ENCODE measurements at regions not wholly inside any gene's neighbourhood (a gene's known extent, or its start where the extent isn't known, plus 50 kb on each side); places are given as distances from the start of the nearest gene placed in this dataset.

- FAIRE-seq, result no peak
- TF ChIP-seq, protein P1, sequence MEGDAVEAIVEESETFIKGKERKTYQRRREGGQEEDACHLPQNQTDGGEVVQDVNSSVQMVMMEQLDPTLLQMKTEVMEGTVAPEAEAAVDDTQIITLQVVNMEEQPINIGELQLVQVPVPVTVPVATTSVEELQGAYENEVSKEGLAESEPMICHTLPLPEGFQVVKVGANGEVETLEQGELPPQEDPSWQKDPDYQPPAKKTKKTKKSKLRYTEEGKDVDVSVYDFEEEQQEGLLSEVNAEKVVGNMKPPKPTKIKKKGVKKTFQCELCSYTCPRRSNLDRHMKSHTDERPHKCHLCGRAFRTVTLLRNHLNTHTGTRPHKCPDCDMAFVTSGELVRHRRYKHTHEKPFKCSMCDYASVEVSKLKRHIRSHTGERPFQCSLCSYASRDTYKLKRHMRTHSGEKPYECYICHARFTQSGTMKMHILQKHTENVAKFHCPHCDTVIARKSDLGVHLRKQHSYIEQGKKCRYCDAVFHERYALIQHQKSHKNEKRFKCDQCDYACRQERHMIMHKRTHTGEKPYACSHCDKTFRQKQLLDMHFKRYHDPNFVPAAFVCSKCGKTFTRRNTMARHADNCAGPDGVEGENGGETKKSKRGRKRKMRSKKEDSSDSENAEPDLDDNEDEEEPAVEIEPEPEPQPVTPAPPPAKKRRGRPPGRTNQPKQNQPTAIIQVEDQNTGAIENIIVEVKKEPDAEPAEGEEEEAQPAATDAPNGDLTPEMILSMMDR (IDR thresholded peaks at IDR 0.05; ENCODE audit: borderline replicate concordance, extremely low read depth, insufficient read depth), result no peak
- Histone ChIP-seq H3K27me3 (ENCODE audit: control insufficient read depth, insufficient read depth, low read length) (no peaks in the 10 kb centered on the region), H3K9ac (ENCODE audit: low read length in 3 of 3) (no peak overlapping the region), H3K27ac (ENCODE audit: low read depth in 2 of 2, low read length in 2 of 2) (no peak overlapping the region), H3K4me1 (ENCODE audit: control insufficient read depth in 2 of 3, insufficient read depth in 2 of 3, low read depth in 1 of 3, low read length in 3 of 3) (no peaks in the 10 kb centered on the region), H3K9me3 (ENCODE audit: control insufficient read depth in 2 of 3, insufficient read depth in 1 of 3, low read length in 3 of 3) (no peaks in the 10 kb centered on the region), H3K4me3 (ENCODE audit: low read length in 3 of 3) (no peak overlapping the region), H3K36me3 (ENCODE audit: control insufficient read depth in 2 of 3, insufficient read depth in 3 of 3, low read length in 3 of 3) (no peaks in the 10 kb centered on the region)
- intact Hi-C loops (cut with DNase I), result no loop called here
- no peak for DNase-seq
Measured at GRCh38 chr5:107322936-107323335, 347.8 kb downstream of the EFNA5 start.

DNA sequence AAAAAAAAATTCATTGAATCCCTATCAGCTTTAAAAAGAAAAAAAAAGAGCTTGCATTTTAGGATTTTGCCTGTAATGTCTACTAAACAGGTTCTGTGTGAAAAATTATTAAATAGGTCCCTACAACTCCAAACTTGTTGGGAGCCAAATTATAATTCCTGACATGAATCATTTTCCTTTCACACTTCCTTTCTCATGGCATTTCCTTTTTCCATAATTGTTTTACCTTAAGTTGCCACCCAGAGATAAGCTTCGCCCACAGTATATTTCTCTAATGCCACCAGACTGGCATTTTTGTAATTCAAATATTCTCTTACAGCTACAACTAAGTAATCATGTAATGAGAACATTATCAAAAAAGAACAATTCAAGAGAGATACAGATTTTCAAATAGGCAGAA is 348.8 kb downstream of the EFNA5 start:
- Histone ChIP-seq H3K27me3 (ENCODE audit: control insufficient read depth, insufficient read depth, low read length) (no peaks in the 10 kb centered on the region), H3K27ac (ENCODE audit: low read depth in 2 of 2, low read length in 2 of 2) (no peak overlapping the region), H3K9me3 (ENCODE audit: control insufficient read depth in 2 of 3, insufficient read depth in 1 of 3, low read length in 3 of 3) (no peaks in the 10 kb centered on the region), H3K4me1 (ENCODE audit: control insufficient read depth in 2 of 3, insufficient read depth in 2 of 3, low read depth in 1 of 3, low read length in 3 of 3) (no peaks in the 10 kb centered on the region), H3K9ac (ENCODE audit: low read length in 3 of 3) (no peak overlapping the region), H3K36me3 (ENCODE audit: control insufficient read depth in 2 of 3, insufficient read depth in 3 of 3, low read length in 3 of 3) (no peaks in the 10 kb centered on the region), H3K4me3 (ENCODE audit: low read length in 3 of 3) (no peak overlapping the region)
- DNase-seq, result no peak
- TF ChIP-seq, protein P1 (IDR thresholded peaks at IDR 0.05; ENCODE audit: borderline replicate concordance, extremely low read depth, insufficient read depth), result no peak
- no peak for FAIRE-seq
- intact Hi-C loops (cut with DNase I), result no loop called here

DNA sequence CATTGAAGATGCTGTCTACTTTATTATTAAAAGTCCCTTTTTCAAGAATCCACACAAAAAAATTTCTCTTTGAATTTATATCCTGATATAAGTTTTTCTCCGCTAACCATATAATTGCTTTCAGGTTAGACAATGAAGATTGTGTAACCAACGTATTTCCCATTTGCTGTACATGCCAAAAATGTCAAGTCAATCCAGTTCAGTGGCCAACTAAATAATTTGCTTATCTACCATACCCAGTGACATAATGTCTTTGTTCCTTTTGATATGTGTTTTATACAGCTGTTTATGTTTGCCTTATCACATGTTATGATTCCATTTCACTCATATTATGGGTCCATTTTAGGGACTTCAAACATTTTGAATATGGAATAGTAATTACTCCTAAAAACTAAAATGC is 349.9 kb downstream of the EFNA5 start:
- TF ChIP-seq, protein P1 (IDR thresholded peaks at IDR 0.05; ENCODE audit: borderline replicate concordance, extremely low read depth, insufficient read depth), result no peak
- Histone ChIP-seq H3K36me3 (ENCODE audit: control insufficient read depth in 2 of 3, insufficient read depth in 3 of 3, low read length in 3 of 3) (no peaks in the 10 kb centered on the region), H3K4me1 (ENCODE audit: control insufficient read depth in 2 of 3, insufficient read depth in 2 of 3, low read depth in 1 of 3, low read length in 3 of 3) (no peaks in the 10 kb centered on the region), H3K9ac (ENCODE audit: low read length in 3 of 3) (no peak overlapping the region), H3K27me3 (ENCODE audit: control insufficient read depth, insufficient read depth, low read length) (no peaks in the 10 kb centered on the region), H3K4me3 (ENCODE audit: low read length in 3 of 3) (no peak overlapping the region), H3K27ac (ENCODE audit: low read depth in 2 of 2, low read length in 2 of 2) (no peak overlapping the region), H3K9me3 (ENCODE audit: control insufficient read depth in 2 of 3, insufficient read depth in 1 of 3, low read length in 3 of 3) (no peaks in the 10 kb centered on the region)
- no peak for DNase-seq
- FAIRE-seq, result no peak
- intact Hi-C loops (cut with DNase I), result no loop called here

GRCh38 chr5:107320376-107320775 is 350.4 kb downstream of the EFNA5 start:
- TF ChIP-seq, protein P1 (IDR thresholded peaks at IDR 0.05; ENCODE audit: borderline replicate concordance, extremely low read depth, insufficient read depth), result no peak
- Histone ChIP-seq H3K36me3 (ENCODE audit: control insufficient read depth in 2 of 3, insufficient read depth in 3 of 3, low read length in 3 of 3) (no peaks in the 10 kb centered on the region), H3K9me3 (ENCODE audit: control insufficient read depth in 2 of 3, insufficient read depth in 1 of 3, low read length in 3 of 3) (no peaks in the 10 kb centered on the region), H3K27ac (ENCODE audit: low read depth in 2 of 2, low read length in 2 of 2) (no peak overlapping the region), H3K4me1 (ENCODE audit: control insufficient read depth in 2 of 3, insufficient read depth in 2 of 3, low read depth in 1 of 3, low read length in 3 of 3) (no peaks in the 10 kb centered on the region), H3K4me3 (ENCODE audit: low read length in 3 of 3) (no peak overlapping the region), H3K27me3 (ENCODE audit: control insufficient read depth, insufficient read depth, low read length) (no peaks in the 10 kb centered on the region), H3K9ac (ENCODE audit: low read length in 3 of 3) (no peak overlapping the region)
- DNase-seq (no peak), FAIRE-seq (no peak)
- intact Hi-C loops (cut with DNase I), result no loop called here
